Smooth muscle cell of the brain vasculature (primary cell): ENCODE measurements at regions not wholly inside any gene's neighbourhood (a gene's known extent, or its start where the extent isn't known, plus 50 kb on each side); places are given as distances from the start of the nearest gene placed in this dataset.

ENCODE experiments used
- DNase-seq: peaks from one replicate; pipeline ENCODE4 v3.0.0-alpha.2; 2012; ENCODE audit warnings: low read depth, low spot score

DNA sequence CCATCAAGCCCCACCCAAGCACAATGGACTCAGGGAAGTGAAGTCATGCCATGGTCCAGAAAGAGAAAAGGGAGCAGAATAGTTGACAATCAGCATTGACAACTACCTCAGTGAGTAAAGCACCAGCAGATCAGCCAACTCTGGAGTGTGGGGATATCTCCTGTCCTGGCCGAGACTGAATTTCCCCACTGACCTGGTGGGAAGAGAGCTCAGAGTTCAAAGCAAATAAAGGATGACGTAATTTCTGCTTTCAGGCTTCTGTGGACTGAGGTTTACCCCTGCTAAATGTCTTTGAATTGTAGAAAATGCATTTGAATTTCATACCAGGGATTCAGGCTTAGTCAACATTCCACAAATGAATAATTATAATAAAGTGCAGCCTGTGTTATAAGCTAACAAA lies 152.9 kb downstream of the CBLN1 start:
- no peak for DNase-seq

- DNase-seq = no peak
Measured at GRCh38 chr16:49127103-49127502, 154.5 kb downstream of the CBLN1 start.

DNA sequence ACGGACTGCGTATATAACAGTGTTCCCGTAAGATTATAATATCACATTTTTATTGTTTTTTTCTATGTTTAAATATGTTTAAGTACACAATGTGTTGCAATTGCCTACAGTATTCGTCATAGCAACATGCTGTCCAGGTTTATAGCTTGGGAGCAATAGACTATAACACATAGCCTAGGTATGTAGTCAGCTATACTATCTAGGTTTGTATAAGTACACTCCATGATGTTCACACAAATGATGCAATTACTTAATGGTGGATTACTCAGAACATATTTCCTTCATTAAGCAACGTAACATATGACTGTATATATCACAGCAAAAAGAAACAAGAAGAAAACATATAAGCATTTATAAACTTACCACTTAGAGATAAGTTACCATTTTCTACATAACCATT lies 160.0 kb downstream of the CBLN1 start:
- no peak for DNase-seq

DNA sequence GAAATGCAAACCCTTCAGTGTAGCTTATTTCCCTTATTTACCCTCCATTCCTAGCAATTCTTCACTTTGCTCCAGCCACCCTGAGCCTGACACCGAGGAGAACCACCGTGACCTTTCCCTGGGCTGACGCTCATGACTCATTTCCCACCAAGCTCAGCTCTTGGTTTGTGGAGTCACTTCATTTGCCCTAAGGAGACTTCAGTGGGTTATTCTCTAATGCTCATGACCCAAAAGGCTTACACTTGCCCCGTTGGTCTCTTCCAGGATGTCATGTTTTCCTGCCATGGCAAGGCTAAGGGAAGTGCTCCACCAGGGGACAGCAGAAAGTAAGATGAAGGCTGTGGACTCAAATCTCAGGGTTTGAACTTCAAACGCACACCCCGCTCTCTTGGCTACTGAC lies 161.0 kb downstream of the CBLN1 start:
- no peak for DNase-seq

DNA sequence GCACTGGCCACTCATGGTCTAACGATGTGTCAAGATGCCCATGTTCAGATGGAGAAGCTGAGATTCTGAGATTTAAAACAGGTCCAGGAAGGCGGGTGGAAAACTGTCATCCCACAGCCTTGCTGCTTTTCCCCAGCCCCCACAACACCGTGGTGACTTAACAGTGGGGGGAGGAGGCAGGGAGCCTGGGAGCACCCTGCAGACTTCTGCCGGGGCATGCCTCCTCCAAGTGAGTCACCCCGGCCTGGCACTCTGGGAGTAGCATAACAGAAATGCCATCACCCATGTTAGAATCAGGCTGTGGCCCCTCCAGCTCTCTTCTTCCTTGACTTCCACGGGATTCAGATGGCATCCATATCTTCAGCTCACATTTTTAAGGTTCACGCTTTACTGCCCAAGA lies 164.8 kb downstream of the CBLN1 start:
- DNase-seq = no peak

GRCh38 chr16:49115956-49116355 lies 165.7 kb downstream of the CBLN1 start:
- no peak for DNase-seq

GRCh38 chr16:49112754-49113153 lies 168.9 kb downstream of the CBLN1 start:
- no peak for DNase-seq

DNA sequence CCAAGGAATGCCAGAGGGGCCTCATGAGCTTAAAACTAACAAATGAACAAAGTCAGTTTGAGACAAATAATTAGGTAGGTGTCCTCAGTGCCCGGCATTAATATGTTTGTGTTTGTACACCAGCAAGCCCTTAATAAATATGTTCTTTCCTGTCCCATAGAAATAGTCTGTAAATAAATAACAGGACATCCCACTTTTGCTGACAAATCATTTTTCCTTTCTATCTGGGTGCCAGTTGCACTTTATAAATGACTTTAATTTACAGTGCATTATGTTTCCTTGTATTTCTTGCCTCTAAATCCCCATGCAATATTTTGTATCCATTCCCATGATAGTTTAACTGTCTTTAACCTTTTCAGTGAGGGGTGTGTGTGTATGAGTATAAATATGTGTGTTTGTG lies 170.3 kb downstream of the CBLN1 start:
- no peak for DNase-seq

DNA sequence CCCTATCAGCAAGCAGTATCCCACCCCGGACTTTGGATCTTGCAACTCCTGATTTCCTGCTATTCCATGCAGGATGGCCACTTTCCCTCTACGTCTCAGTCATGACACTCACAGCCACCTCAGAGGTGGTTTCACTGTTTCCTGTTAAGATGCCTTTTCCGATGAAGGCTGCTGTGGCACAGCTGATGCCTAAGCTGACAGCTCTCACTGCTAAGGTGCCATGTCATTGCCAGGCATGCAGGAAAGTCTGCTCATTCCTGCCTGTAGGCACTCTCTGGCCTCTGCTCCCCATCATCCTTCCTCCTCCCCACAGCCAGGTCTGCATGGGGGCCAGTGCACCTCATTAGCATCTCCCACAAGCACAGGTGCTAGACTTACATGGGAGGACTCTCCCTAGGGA lies 173.0 kb downstream of the CBLN1 start:
- no peak for DNase-seq

DNA sequence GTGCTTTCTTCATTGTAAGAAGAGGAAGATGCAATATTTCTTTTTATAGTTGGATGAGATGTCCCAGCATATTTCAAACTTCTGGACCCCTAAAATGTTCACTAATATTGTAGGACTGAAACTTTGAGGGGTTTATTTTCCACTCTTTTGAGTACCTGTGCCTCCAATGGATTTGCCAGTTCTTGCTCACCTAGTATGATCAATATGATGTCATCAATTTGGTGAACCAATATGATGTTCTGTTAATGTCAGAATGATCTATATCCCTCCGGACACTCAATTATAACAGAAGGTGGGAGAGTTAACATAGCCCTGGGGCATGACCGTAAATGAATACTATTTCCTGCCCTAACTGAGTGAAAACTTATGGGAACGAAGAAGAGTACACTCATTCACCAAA lies 178.3 kb downstream of the CBLN1 start:
- no peak for DNase-seq

- no peak for DNase-seq
Measured at GRCh38 chr16:49101997-49102396, 179.6 kb downstream of the CBLN1 start.

- DNase-seq = no peak
Measured at GRCh38 chr16:49100366-49100765, 181.3 kb downstream of the CBLN1 start.

DNA sequence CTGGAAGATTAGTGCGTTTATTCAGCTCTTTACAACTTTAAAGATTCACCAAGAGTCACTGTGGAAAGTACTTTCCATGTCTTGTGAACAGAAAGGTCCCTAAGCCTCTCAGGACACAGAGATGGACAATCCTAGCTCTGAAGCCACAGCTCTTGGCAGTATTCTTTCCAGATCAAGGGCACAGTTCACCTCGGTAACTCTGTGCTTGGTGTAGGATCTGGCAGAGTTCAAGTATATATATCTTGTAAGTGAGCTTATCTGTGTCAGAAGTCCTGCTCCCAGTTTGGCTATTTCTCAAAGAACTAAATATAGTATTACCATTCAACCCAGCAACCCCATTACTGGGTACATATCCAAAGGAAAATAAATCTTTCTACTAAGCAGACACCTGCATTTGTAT lies 183.7 kb downstream of the CBLN1 start:
- DNase-seq = no peak

GRCh38 chr16:49096176-49096945 lies 185.3 kb downstream of the CBLN1 start:
- DNase-seq = no peak

DNA sequence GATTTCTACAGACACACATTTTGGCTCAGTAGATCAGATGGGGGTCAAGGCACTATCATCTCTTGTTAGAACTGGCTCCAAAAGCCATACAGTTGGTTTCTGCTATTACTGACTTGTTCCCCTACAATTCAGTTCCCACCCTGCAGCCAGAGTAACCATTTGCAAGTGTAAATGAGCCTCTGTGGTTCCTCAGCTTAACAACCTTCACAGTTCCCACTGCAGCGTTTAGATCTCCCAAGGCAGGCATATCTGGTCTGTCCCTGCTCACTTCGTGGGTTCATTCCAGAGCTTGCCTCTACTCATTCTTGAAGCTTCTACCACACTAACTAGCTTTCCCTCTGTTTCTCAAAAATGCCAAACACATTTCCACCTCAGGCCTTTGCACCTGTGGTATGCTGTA lies 186.1 kb downstream of the CBLN1 start:
- DNase-seq = no peak

DNA sequence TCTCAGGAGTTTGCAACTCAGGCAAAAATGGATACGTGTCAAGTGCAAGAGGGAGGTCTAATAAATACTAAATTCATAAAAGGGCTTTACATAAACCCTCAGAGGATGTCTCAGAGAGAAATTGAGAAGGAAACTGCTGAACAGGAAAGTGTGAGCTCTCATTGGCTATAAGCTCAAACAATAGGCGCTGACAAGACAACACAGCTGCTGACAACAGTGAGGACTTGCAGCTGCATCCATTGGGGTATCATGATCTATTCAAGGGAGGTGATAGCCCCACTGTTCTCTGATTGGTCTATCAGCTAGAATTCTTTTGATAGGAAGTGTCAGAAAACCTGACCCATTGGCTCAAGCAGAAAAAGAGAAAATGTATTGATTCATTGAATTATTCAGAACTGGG lies 187.2 kb downstream of the CBLN1 start:
- DNase-seq = no peak

DNA sequence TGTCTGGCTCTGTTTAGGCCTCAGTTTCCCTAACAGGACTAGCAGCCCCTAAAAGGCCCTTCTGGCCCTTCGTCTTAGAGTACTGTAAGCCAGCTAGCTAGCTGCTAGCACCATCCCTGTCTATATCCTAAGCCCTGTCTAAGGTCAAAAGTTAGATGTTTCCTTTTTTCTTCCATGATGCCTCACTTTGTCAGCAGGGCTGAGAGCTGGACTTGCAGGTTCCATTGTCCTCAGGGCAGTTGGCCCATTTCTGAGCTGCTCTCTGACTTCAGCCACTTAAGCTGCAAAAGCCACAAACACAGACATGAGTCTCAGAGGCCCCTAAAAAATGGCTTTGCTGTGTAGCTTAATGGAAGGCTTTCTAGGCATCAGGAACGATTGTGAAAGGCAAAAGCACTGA lies 187.7 kb downstream of the CBLN1 start:
- no peak for DNase-seq

- DNase-seq = no peak
Measured at GRCh38 chr16:49092704-49093103, 188.9 kb downstream of the CBLN1 start.

GRCh38 chr16:49089533-49089932 lies 192.1 kb downstream of the CBLN1 start:
- DNase-seq = no peak

DNA sequence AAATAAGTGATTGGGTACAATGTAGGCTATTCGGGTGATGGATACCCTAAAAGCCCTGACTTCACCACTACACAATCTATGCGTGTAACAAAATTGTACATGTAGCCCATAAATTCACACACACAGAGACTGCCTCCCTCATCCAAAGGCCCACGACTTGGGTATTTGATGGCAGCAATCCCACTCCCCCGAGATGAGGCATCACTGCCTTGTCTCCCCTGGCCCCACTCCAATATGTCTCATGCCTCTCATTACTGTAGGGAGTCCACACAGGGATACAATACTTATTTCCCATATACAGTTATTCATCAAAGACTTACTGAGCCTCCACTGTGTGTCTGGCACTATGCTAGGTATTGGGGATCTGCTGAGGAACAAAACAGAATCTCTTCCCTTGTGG lies 192.6 kb downstream of the CBLN1 start:
- DNase-seq = no peak

GRCh38 chr16:49085686-49086085 lies 196.0 kb downstream of the CBLN1 start:
- no peak for DNase-seq

GRCh38 chr16:49084628-49085390 lies 196.8 kb downstream of the CBLN1 start:
- no peak for DNase-seq

DNA sequence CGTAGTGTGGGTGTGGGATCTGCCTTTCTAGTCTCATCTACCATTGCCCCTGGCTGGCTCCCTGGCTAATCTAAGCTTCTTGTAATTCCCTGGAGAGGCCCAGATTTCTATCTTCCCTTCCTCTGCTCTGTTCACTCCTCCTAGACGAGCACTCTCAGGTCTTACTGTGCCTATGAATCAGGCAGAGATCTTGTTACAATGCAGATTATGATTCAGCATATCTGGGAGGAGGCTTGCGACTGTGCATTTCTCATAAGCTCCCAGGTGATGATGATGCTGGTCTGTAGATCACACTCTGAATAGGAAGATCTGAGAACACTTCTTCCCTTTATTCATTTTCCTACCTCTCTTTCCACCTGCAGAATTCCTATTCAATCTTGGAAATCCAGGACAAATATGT lies 200.1 kb downstream of the CBLN1 start:
- no peak for DNase-seq
